ENCODE measurements at regions not wholly inside any gene's neighbourhood (a gene's known extent, or its start where the extent isn't known, plus 50 kb on each side); places are given as distances from the start of the nearest gene placed in this dataset.

GRCh38 chr9:89670114-89670513, 65.3 kb downstream of the GADD45G start:
- DNase-seq (ENCODE audit: low read depth), result no peak
- no peak overlapping the region for H3K4me3 ChIP-seq (ENCODE audit: low read depth, low read length)
- TF ChIP-seq CTCF (IDR thresholded peaks at IDR 0.05; ENCODE audit: control insufficient read depth, extremely low read depth, insufficient read depth), result no peak

- no peak for DNase-seq (ENCODE audit: low read depth)
- H3K4me3 ChIP-seq (ENCODE audit: low read depth, low read length), result no peak overlapping the region
- TF ChIP-seq CTCF (IDR thresholded peaks at IDR 0.05; ENCODE audit: control insufficient read depth, extremely low read depth, insufficient read depth), result no peak
Measured at GRCh38 chr9:89670801-89671434, 66.1 kb downstream of the GADD45G start.

GRCh38 chr9:89674667-89675057, 69.8 kb downstream of the GADD45G start:
- DNase-seq (ENCODE audit: low read depth), result no peak
- no peak for TF ChIP-seq CTCF (IDR thresholded peaks at IDR 0.05; ENCODE audit: control insufficient read depth, extremely low read depth, insufficient read depth)
- no peak overlapping the region for H3K4me3 ChIP-seq (ENCODE audit: low read depth, low read length)

GRCh38 chr9:89675058-89675742, 70.4 kb downstream of the GADD45G start:
- H3K4me3 ChIP-seq (ENCODE audit: low read depth, low read length), result no peak overlapping the region
- no peak for DNase-seq (ENCODE audit: low read depth)
- no peak for TF ChIP-seq CTCF (IDR thresholded peaks at IDR 0.05; ENCODE audit: control insufficient read depth, extremely low read depth, insufficient read depth)

GRCh38 chr9:89676281-89676680, 71.5 kb downstream of the GADD45G start:
- no peak overlapping the region for H3K4me3 ChIP-seq (ENCODE audit: low read depth, low read length)
- TF ChIP-seq CTCF (IDR thresholded peaks at IDR 0.05; ENCODE audit: control insufficient read depth, extremely low read depth, insufficient read depth), result no peak
- peak; percentile 59 for DNase-seq (ENCODE audit: low read depth)

GRCh38 chr9:89677702-89678395, 73.0 kb downstream of the GADD45G start:
- TF ChIP-seq CTCF (IDR thresholded peaks at IDR 0.05; ENCODE audit: control insufficient read depth, extremely low read depth, insufficient read depth), result no peak
- no peak for DNase-seq (ENCODE audit: low read depth)
- H3K4me3 ChIP-seq (ENCODE audit: low read depth, low read length), result no peak overlapping the region
